GM13976 (cell line): ENCODE measurements at regions not wholly inside any gene's neighbourhood (a gene's known extent, or its start where the extent isn't known, plus 50 kb on each side); places are given as distances from the start of the nearest gene placed in this dataset.

ENCODE experiments used
- DNase-seq: peaks from one replicate; pipeline ENCODE4 v3.0.0; 2012; ENCODE audit warnings: low spot score
- in situ Hi-C: fragments of 300-500 bp; cut with MboI; formaldehyde crosslinking; loops from one replicate; pipeline ENCODE4 v1.12.0; 2022; ENCODE audit warnings: low sequenced_read_pairs, mixed read lengths, inconsistent platforms; ENCODE audit not compliant: unreplicated experiment
- TF ChIP-seq, protein P1 (sequence below): IDR thresholded peaks from 2 replicates; pipeline ENCODE4 v1.5.1; 2012; ENCODE audit warnings: borderline replicate concordance, mild to moderate bottlenecking; ENCODE audit not compliant: insufficient read depth; ENCODE audit errors: extremely low read depth, missing control alignments, control extremely low read depth

DNA sequence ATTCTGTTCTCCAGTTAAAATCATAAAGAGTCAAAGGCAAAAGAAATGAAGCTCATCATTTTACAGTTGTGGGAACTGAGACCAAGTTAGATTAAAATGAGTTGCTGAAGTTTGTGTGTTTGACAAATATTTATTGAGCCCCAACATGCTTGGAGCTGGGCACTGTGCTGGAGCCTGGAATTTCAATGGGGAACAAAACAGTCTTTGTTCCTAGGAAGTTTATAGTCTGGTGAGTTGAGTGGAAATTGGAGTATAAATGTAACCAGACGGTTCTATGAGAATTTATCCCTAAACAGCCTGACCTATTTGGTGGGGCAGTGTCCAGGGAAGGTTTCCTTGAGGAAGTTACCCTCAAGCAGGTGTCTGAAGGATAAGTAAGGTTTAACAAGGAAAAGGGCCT lies 294.4 kb downstream of the PRDM2 start:
- TF ChIP-seq, protein P1, sequence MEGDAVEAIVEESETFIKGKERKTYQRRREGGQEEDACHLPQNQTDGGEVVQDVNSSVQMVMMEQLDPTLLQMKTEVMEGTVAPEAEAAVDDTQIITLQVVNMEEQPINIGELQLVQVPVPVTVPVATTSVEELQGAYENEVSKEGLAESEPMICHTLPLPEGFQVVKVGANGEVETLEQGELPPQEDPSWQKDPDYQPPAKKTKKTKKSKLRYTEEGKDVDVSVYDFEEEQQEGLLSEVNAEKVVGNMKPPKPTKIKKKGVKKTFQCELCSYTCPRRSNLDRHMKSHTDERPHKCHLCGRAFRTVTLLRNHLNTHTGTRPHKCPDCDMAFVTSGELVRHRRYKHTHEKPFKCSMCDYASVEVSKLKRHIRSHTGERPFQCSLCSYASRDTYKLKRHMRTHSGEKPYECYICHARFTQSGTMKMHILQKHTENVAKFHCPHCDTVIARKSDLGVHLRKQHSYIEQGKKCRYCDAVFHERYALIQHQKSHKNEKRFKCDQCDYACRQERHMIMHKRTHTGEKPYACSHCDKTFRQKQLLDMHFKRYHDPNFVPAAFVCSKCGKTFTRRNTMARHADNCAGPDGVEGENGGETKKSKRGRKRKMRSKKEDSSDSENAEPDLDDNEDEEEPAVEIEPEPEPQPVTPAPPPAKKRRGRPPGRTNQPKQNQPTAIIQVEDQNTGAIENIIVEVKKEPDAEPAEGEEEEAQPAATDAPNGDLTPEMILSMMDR = no peak
- DNase-seq = no peak
- in situ Hi-C loops = no loop called here

DNA sequence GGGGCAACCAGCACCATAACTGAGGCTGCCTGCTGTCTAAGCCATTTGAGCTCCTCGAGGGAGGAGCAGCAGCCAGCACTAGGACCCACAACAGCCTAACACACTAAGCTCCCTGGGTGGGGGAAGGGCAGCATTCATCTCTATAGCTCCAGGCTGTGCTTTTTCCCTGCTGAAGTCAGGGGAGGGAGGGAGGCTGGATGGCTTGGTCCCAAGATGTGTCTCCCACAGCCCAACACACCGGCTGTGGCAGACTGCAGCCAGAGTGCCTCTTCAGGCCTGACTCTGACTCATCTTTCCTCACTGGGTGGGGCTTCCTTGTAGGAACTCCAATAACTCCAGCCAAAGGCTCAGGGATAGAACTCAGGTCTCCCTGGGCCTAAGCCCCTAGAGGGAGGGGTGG lies 296.3 kb downstream of the PRDM2 start:
- in situ Hi-C loops = no loop called here
- DNase-seq = no peak
- TF ChIP-seq, protein P1 = no peak

DNA sequence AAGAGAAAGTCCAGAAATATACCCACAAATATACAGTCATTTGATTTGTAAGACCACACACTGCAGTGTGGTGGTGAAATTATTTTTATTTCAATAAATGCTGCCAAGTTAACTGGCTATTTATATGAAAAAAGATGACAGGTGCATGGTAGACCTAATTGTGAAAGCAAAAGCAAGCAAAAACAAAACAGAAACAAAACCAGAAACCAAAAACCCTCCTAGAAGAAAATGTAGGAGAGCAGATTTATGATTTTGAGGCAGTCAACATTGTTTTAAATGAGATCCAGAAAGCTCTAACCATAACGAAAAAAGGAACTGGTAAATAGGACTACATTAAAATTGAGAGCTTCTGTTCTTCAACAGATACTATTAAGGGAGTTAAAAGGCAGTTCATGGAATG lies 303.6 kb downstream of the PRDM2 start:
- DNase-seq = no peak
- in situ Hi-C loops = no loop called here
- TF ChIP-seq, protein P1 = no peak

DNA sequence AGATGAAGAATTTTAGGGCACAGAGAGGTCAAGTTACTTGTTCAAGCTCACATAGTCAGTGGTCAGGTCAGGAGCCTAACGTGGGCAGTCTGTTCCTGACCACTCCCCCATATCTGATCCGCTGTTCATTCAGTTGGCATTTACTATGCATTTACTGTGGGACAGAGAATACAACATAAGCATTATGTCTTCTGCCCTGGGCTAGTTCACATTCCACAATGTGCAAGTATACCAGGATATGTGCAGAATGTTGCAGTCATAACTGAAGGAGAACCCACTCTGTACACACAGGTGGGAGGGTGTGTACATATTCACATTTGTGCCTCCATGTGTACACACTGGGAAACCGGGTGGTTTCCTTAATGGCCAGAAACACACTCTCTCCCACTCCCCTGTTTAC lies 309.6 kb downstream of the PRDM2 start:
- TF ChIP-seq, protein P1 = no peak
- no peak for DNase-seq
- in situ Hi-C loops = no loop called here

DNA sequence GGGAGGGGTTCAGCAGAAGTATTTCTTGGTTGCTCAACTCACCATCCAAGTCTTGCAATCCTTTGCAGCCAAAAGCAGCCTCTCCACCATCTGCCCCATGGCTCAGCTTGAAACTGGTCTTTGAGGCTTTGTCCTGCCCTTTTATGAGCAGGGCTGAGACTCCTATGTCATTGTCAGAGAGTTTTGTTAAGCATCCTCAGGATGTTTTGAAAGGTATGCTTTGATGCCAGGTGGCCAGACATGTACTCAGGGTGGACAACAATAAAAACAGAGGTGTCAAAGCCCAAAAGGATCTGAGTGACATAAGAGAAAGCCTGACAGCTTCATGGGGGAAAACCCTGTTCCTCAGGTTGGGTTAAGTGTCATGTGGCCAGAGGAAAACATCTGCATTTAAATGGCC lies 310.5 kb downstream of the PRDM2 start:
- TF ChIP-seq, protein P1 = no peak
- no peak for DNase-seq
- in situ Hi-C loops = no loop called here

DNA sequence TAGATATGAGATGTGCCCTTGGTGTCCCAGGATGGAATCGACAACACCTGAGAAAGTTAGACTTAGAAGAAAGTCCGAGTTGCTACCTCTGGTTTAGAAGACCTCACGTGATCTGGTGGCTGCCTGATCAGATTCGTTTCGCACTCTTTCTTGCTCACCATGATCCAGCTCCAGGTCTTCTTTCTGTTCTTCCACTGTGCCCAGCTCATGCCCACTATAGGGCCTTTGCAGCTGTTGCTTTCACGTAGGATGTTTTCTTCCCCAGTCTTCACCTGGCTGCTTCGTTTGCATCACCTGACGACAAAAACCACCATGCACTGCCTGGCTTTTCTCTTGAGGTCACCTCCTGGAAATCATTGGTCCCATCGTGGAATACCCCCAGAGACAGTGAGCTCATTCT lies 311.1 kb downstream of the PRDM2 start:
- TF ChIP-seq, protein P1 = no peak
- in situ Hi-C loops = no loop called here
- DNase-seq = no peak

DNA sequence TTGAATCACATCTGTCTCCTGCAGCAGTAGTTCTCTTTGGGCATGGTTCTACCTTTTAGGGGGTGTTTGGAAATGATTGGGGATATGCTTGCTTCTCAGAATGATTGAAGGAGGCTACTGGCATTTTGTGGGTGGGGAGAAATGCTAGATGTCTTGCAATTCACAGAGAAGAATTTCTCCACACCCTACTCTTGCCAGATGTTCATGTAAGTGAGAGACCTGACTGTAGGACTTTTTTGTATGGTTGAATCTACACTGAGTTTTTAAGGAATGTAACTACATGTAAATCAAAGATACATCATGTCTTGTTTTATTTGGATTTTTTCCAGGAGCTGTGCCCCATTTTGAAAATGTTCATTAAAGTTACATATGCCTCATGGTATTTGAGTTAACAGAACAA lies 311.9 kb downstream of the PRDM2 start:
- in situ Hi-C loops = no loop called here
- TF ChIP-seq, protein P1 = no peak
- DNase-seq = no peak
